G401.6 (cell line): ENCODE measurements at regions not wholly inside any gene's neighbourhood (a gene's known extent, or its start where the extent isn't known, plus 50 kb on each side); places are given as distances from the start of the nearest gene placed in this dataset.

Experiments used
- FAIRE-seq: peaks from 2 replicates; lab custom pipeline; 2012; peaks lifted over from hg19 to GRCh38; lab: Jason Lieb, UNC

GRCh38 chr14:39977198-39977597, 545.0 kb upstream of the FBXO33 start:
- FAIRE-seq = no peak

- no peak for FAIRE-seq
Measured at GRCh38 chr14:39974036-39974435, 541.8 kb upstream of the FBXO33 start.

GRCh38 chr14:39972704-39973103, 540.5 kb upstream of the FBXO33 start:
- no peak for FAIRE-seq

GRCh38 chr14:39967885-39968284, 535.7 kb upstream of the FBXO33 start:
- no peak for FAIRE-seq

- FAIRE-seq = no peak
Measured at GRCh38 chr14:39957987-39958386, 525.8 kb upstream of the FBXO33 start.

GRCh38 chr14:39957290-39957689, 525.1 kb upstream of the FBXO33 start:
- FAIRE-seq = no peak

- FAIRE-seq = no peak
Measured at GRCh38 chr14:39956372-39956771, 524.1 kb upstream of the FBXO33 start.

GRCh38 chr14:39948235-39948634, 516.0 kb upstream of the FBXO33 start:
- FAIRE-seq = no peak

- FAIRE-seq = no peak
Measured at GRCh38 chr14:39946807-39947206, 514.6 kb upstream of the FBXO33 start.

GRCh38 chr14:39939023-39939422, 506.8 kb upstream of the FBXO33 start:
- FAIRE-seq = no peak

- no peak for FAIRE-seq
Measured at GRCh38 chr14:39912192-39913100, 480.2 kb upstream of the FBXO33 start.

GRCh38 chr14:39897657-39898056, 465.4 kb upstream of the FBXO33 start:
- FAIRE-seq = no peak

- FAIRE-seq = no peak
Measured at GRCh38 chr14:39890026-39890425, 457.8 kb upstream of the FBXO33 start.

GRCh38 chr14:39884091-39884490, 451.9 kb upstream of the FBXO33 start:
- no peak for FAIRE-seq

- no peak for FAIRE-seq
Measured at GRCh38 chr14:39880965-39881364, 448.7 kb upstream of the FBXO33 start.

GRCh38 chr14:39880106-39880695, 448.0 kb upstream of the FBXO33 start:
- FAIRE-seq = no peak

GRCh38 chr14:39877577-39878190, 445.5 kb upstream of the FBXO33 start:
- FAIRE-seq = no peak

GRCh38 chr14:39876916-39877315, 444.7 kb upstream of the FBXO33 start:
- no peak for FAIRE-seq

- no peak for FAIRE-seq
Measured at GRCh38 chr14:39875028-39875427, 442.8 kb upstream of the FBXO33 start.

GRCh38 chr14:39873791-39874190, 441.6 kb upstream of the FBXO33 start:
- no peak for FAIRE-seq

GRCh38 chr14:39868949-39869348, 436.7 kb upstream of the FBXO33 start:
- no peak for FAIRE-seq

- no peak for FAIRE-seq
Measured at GRCh38 chr14:39868251-39868650, 436.0 kb upstream of the FBXO33 start.

- no peak for FAIRE-seq
Measured at GRCh38 chr14:39863441-39863840, 431.2 kb upstream of the FBXO33 start.
